ENCODE measurements at regions not wholly inside any gene's neighbourhood (a gene's known extent, or its start where the extent isn't known, plus 50 kb on each side); places are given as distances from the start of the nearest gene placed in this dataset.

DNA sequence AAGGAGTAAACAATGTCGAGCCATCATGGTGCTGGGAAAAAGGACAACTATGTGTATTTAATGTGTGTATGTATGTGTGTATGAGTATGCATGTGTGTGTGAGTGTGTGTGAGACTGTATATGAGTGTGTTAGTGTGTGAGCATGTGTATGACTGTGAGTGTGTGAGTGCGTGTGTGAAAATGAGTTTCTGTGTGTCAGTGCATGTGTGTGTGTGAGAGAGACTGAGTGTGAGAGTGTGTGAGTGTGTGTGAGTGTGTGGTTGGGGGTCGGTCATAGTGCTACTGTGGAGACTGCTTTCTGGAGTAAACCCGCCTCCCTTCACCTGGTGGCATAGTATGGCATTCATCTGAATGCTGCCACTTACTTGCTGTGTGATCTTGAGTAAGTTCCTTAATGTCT, 567.4 kb downstream of the FGF9 start:
- no peak overlapping the region for H3K27ac ChIP-seq
- H3K4me1 ChIP-seq = no peaks in the 10 kb centered on the region
- TF ChIP-seq, protein P1, sequence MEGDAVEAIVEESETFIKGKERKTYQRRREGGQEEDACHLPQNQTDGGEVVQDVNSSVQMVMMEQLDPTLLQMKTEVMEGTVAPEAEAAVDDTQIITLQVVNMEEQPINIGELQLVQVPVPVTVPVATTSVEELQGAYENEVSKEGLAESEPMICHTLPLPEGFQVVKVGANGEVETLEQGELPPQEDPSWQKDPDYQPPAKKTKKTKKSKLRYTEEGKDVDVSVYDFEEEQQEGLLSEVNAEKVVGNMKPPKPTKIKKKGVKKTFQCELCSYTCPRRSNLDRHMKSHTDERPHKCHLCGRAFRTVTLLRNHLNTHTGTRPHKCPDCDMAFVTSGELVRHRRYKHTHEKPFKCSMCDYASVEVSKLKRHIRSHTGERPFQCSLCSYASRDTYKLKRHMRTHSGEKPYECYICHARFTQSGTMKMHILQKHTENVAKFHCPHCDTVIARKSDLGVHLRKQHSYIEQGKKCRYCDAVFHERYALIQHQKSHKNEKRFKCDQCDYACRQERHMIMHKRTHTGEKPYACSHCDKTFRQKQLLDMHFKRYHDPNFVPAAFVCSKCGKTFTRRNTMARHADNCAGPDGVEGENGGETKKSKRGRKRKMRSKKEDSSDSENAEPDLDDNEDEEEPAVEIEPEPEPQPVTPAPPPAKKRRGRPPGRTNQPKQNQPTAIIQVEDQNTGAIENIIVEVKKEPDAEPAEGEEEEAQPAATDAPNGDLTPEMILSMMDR (IDR thresholded peaks at IDR 0.05) = no peak
- TF ChIP-seq POLR2A (IDR thresholded peaks at IDR 0.05) (no peak), EP300 (IDR thresholded peaks at IDR 0.05) (no peak), POLR2AphosphoS5 (IDR thresholded peaks at IDR 0.05) (no peak)
- ATAC-seq = no peak
- H3K27me3 ChIP-seq = peaks cover 13% of the 10 kb centered on the region
- no peaks in the 10 kb centered on the region for H3K9me3 ChIP-seq
- H3K36me3 ChIP-seq = no peaks in the 10 kb centered on the region
- WGBS, 2 donors (ENCODE audit: low coverage in 1 of 2) = 93 to 95% methylated on average over 4 of the region's 4 CpGs
- H3K4me3 ChIP-seq = no peak overlapping the region

DNA sequence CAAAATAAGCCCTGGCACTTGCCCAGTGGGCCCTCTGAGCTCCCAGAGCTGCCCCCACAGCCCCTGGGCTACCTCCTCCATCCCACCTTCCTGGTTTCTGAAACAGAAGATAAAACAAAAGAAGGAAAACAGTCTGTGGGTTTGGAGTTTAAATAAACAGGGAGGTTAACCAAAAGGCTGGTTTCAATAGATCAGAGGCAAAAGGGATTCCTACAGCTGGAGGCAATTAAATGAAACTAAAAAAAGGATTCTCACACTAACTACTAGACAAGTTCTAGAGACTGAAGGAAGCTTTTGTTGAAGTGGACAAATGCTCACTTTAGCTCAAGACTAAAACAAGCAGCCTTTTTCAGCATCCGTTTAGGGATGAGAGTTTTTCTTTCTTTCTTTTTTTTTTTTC, 569.8 kb downstream of the FGF9 start:
- Histone ChIP-seq H3K27ac (no peak overlapping the region), H3K36me3 (no peaks in the 10 kb centered on the region), H3K4me3 (no peak overlapping the region), H3K4me1 (no peaks in the 10 kb centered on the region), H3K9me3 (no peaks in the 10 kb centered on the region), H3K27me3 (peaks cover 13% of the 10 kb centered on the region)
- ATAC-seq = no peak
- WGBS, 2 donors (ENCODE audit: low coverage in 1 of 2) = 50 to 88% methylated on average over 1 of the region's 1 CpG
- TF ChIP-seq, protein P1 (IDR thresholded peaks at IDR 0.05) = no peak
- no peak for TF ChIP-seq EP300 (IDR thresholded peaks at IDR 0.05)
- TF ChIP-seq POLR2A (IDR thresholded peaks at IDR 0.05) = no peak
- no peak for TF ChIP-seq POLR2AphosphoS5 (IDR thresholded peaks at IDR 0.05)

DNA sequence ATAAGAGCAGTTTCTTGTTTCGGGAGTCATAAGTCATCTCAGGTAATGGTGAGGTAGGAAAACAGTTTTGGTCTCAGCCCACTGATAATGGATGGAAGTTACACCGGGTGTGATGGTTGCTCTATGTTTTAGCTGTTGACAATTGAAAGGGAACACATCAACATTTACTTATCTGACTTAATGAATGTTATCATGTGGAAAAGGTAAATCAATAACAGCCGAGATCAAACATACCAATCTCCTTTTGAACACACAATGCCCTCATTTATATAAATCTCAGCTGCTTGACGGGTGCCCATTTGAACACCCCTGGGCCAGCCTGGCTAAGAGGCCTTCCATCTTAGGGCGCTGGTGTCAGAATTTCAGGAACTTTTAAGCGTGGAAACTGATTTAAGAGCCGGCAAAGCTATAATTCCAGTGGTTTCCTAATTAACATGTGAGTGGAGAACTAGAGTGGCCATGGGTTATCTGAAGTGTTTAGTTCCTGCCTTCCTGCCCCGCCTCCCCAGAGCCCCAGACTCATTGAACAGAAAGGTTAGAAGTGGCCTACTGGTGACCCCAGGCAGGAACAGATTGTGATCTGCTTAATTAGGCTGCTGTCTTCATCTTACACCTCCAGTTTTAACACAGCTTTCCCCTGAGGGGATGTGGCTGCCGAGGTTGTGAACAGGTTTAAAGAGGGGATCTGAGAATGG, 572.7 kb downstream of the FGF9 start:
- no peak for ATAC-seq
- TF ChIP-seq, protein P1 (IDR thresholded peaks at IDR 0.05) = no peak
- no peak for TF ChIP-seq EP300 (IDR thresholded peaks at IDR 0.05)
- TF ChIP-seq POLR2A (IDR thresholded peaks at IDR 0.05) = no peak
- no peak for TF ChIP-seq POLR2AphosphoS5 (IDR thresholded peaks at IDR 0.05)
- WGBS, 2 donors (ENCODE audit: low coverage in 1 of 2) = 47 to 63% methylated on average over 5 to 8 of the region's 9 CpGs

DNA sequence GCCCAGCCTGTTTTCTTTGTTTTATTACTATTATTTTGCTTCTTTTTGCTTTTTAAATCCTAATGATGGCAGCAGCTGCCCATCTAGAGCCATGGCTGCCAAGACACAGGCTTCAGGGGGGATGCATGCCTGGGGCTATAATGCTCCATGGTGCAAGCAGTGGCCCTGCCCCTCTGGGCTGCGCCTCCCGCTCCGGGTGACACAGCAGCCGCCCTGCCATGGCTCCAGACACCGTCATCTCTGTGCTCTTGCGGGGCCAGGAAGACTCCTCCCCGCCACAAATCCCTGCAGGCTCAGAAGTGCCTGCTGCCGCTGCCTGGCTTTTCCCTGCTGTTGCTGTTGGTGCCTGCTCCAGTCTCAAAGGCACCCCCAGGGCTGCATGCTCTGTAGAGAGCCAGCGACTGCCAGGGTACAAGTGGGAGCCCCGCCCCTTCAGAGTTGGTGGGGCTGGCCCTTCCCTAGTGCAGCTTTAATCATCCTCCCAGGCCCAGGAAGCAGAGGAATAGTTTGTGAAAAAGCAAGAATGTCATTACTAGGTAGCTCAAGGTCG, 581.5 kb downstream of the FGF9 start:
- no peak overlapping the region for H3K4me3 ChIP-seq
- no peak for ATAC-seq
- no peaks in the 10 kb centered on the region for H3K36me3 ChIP-seq
- 60 to 73% methylated on average over 1 to 4 of the region's 11 CpGs for WGBS, 2 donors (ENCODE audit: low coverage in 1 of 2)
- no peak for TF ChIP-seq EP300 (IDR thresholded peaks at IDR 0.05)
- no peak for TF ChIP-seq POLR2AphosphoS5 (IDR thresholded peaks at IDR 0.05)
- TF ChIP-seq, protein P1 (IDR thresholded peaks at IDR 0.05) = no peak
- TF ChIP-seq POLR2A (IDR thresholded peaks at IDR 0.05) = no peak
- H3K9me3 ChIP-seq = peaks cover 0 to 9% (median 0%) of the 10 kb centered on the region in 3 donors
- H3K4me1 ChIP-seq = no peaks in the 10 kb centered on the region
- no peak overlapping the region for H3K27ac ChIP-seq
- no peaks in the 10 kb centered on the region for H3K27me3 ChIP-seq

More for the DNA sequence above, 572.7 kb downstream of the FGF9 start:
- H3K4me3 ChIP-seq = no peak overlapping the region
- no peak overlapping the region for H3K27ac ChIP-seq
- peaks cover 13% of the 10 kb centered on the region for H3K27me3 ChIP-seq
- H3K4me1 ChIP-seq = no peaks in the 10 kb centered on the region
- no peaks in the 10 kb centered on the region for H3K36me3 ChIP-seq
- H3K9me3 ChIP-seq = no peaks in the 10 kb centered on the region

DNA sequence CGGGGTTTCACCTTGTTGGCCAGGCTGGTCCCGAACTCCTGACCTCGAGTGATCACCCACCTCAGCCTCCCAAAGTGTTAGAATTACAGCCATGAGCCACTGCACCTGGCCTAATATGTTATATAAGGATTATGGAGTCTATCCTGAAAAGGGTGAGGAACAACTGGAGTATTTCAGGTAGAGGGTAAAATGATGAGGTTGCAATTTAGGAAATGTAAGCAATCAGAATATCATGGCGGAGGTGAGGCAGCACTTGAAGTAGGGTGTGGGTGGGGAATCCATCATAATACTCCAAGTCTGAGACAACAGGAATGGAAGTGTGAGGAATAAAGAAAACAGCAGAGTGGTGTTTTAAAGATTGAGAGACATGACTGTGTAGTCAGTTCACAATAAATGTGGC, 582.2 kb downstream of the FGF9 start:
- H3K27me3 ChIP-seq = no peaks in the 10 kb centered on the region
- H3K4me3 ChIP-seq = no peak overlapping the region
- peaks cover 0 to 9% (median 0%) of the 10 kb centered on the region in 3 donors for H3K9me3 ChIP-seq
- 76 to 92% methylated on average over 1 to 4 of the region's 4 CpGs for WGBS, 2 donors (ENCODE audit: low coverage in 1 of 2)
- ATAC-seq = no peak
- H3K27ac ChIP-seq = no peak overlapping the region
- no peaks in the 10 kb centered on the region for H3K4me1 ChIP-seq
- H3K36me3 ChIP-seq = no peaks in the 10 kb centered on the region
- no peak for TF ChIP-seq POLR2AphosphoS5 (IDR thresholded peaks at IDR 0.05)

Data from gastroesophageal sphincter (tissue), 4 donors.